Stimulated activated CD4-positive, alpha-beta T cell treated with anti-CD3 and anti-CD28 coated beads, TNF-alpha, amount 100 ng/mL, for 24 hours (primary cell): ENCODE measurements at regions not wholly inside any gene's neighbourhood (a gene's known extent, or its start where the extent isn't known, plus 50 kb on each side); places are given as distances from the start of the nearest gene placed in this dataset.
"Not testable (repeated sequence)": the region's sequence is repeated elsewhere in the genome, so short reads cannot be mapped to it uniquely, and the experiment has no call there.

ENCODE experiments used
- DNase-seq, 3 experiments: peaks; one replicate each; pipeline ENCODE4 v3.0.0-alpha.2; 2020; ENCODE audit warnings: low read depth in 3 of 3

- no peak for DNase-seq
Observed at GRCh38 chr7:45407730-45408408, 166.3 kb upstream of the ADCY1 start.

GRCh38 chr7:45408409-45408737 is 165.8 kb upstream of the ADCY1 start:
- no peak for DNase-seq

GRCh38 chr7:45410893-45411292 is 163.3 kb upstream of the ADCY1 start:
- no peak for DNase-seq

GRCh38 chr7:45413419-45413818 is 160.7 kb upstream of the ADCY1 start:
- no peak for DNase-seq

- no peak for DNase-seq
Observed at GRCh38 chr7:45414226-45414625, 159.9 kb upstream of the ADCY1 start.

GRCh38 chr7:45415265-45415664 is 158.9 kb upstream of the ADCY1 start:
- DNase-seq: no peak

GRCh38 chr7:45416846-45417245 is 157.3 kb upstream of the ADCY1 start:
- no peak for DNase-seq

GRCh38 chr7:45417268-45417667 is 156.9 kb upstream of the ADCY1 start:
- DNase-seq: no peak

GRCh38 chr7:45417735-45418134 is 156.4 kb upstream of the ADCY1 start:
- DNase-seq: no peak

- no peak for DNase-seq
Observed at GRCh38 chr7:45420843-45421495, 153.2 kb upstream of the ADCY1 start.

- no peak for DNase-seq
Observed at GRCh38 chr7:45421806-45422205, 152.4 kb upstream of the ADCY1 start.

GRCh38 chr7:45430397-45430796 is 143.8 kb upstream of the ADCY1 start:
- DNase-seq: no peak

GRCh38 chr7:45434167-45434784 is 139.9 kb upstream of the ADCY1 start:
- no peak for DNase-seq

GRCh38 chr7:45435131-45435530 is 139.0 kb upstream of the ADCY1 start:
- DNase-seq: no peak

- no peak for DNase-seq
Observed at GRCh38 chr7:45435846-45436245, 138.3 kb upstream of the ADCY1 start.

- DNase-seq: not testable (repeated sequence)
Observed at GRCh38 chr7:45440776-45441175, 133.4 kb upstream of the ADCY1 start.

- no peak for DNase-seq
Observed at GRCh38 chr7:45443263-45443662, 130.9 kb upstream of the ADCY1 start.

GRCh38 chr7:45446195-45446944 is 127.8 kb upstream of the ADCY1 start:
- DNase-seq: no peak

GRCh38 chr7:45447296-45447695 is 126.9 kb upstream of the ADCY1 start:
- DNase-seq: no peak

GRCh38 chr7:45450571-45451204 is 123.5 kb upstream of the ADCY1 start:
- DNase-seq: no peak

- DNase-seq: no peak
Observed at GRCh38 chr7:45451342-45452035, 122.7 kb upstream of the ADCY1 start.

- DNase-seq: no peak
Observed at GRCh38 chr7:45454771-45455170, 119.4 kb upstream of the ADCY1 start.
